Endothelial cell (in vitro differentiated cells): ENCODE measurements at regions not wholly inside any gene's neighbourhood (a gene's known extent, or its start where the extent isn't known, plus 50 kb on each side); places are given as distances from the start of the nearest gene placed in this dataset.
A peak's percentile ranks its signal among the peaks of the same experiment; 100 is the strongest.
"Not testable (repeated sequence)": the region's sequence is repeated elsewhere in the genome, so short reads cannot be mapped to it uniquely, and the experiment has no call there.

ENCODE experiments used
- DNase-seq: peaks from one replicate; pipeline ENCODE4 v3.0.0; 2021; ENCODE audit warnings: low spot score
- H3K27ac Mint-ChIP-seq: one replicate; pipeline ENCODE4 v1.8.0; 2021; ENCODE audit warnings: mixed read lengths, inconsistent platforms; ENCODE audit not compliant: unreplicated experiment
- H3K27me3 Mint-ChIP-seq: one replicate; pipeline ENCODE4 v1.8.0; 2021; ENCODE audit warnings: mild to moderate bottlenecking, moderate library complexity, mixed read lengths, inconsistent platforms; ENCODE audit not compliant: unreplicated experiment
- H3K36me3 Mint-ChIP-seq: one replicate; pipeline ENCODE4 v1.8.0; 2021; ENCODE audit warnings: mild to moderate bottlenecking, low read depth, mixed read lengths, inconsistent platforms; ENCODE audit not compliant: unreplicated experiment
- H3K4me1 Mint-ChIP-seq: one replicate; pipeline ENCODE4 v1.8.0; 2021; ENCODE audit warnings: mild to moderate bottlenecking, mixed read lengths, inconsistent platforms; ENCODE audit not compliant: unreplicated experiment
- H3K4me3 Mint-ChIP-seq: one replicate; pipeline ENCODE4 v1.8.0; 2021; ENCODE audit warnings: mild to moderate bottlenecking, mixed read lengths, inconsistent platforms; ENCODE audit not compliant: unreplicated experiment
- H3K9me3 Mint-ChIP-seq: one replicate; pipeline ENCODE4 v1.8.0; 2021; ENCODE audit warnings: mixed read lengths, inconsistent platforms; ENCODE audit not compliant: unreplicated experiment
- CTCF ChIP-seq: fragments of 200-600 bp; sonication (generic); IDR thresholded peaks from one replicate; pipeline ENCODE4 v1.5.0; 2021; ENCODE audit warnings: antibody characterized with exemption; ENCODE audit not compliant: unreplicated experiment

GRCh38 chr7:66452165-66452564, 176.5 kb upstream of the KCTD7 start:
- no peaks in the 10 kb centered on the region for H3K9me3 Mint-ChIP-seq
- no peak overlapping the region for H3K27ac Mint-ChIP-seq
- peaks cover 6% of the 10 kb centered on the region for H3K4me1 Mint-ChIP-seq
- peaks cover 1% of the 10 kb centered on the region for H3K27me3 Mint-ChIP-seq
- DNase-seq: no peak
- H3K4me3 Mint-ChIP-seq: no peak overlapping the region
- no peak for TF ChIP-seq CTCF
- no peaks in the 10 kb centered on the region for H3K36me3 Mint-ChIP-seq

- Mint-ChIP-seq H3K27ac (no peak overlapping the region), H3K9me3 (no peaks in the 10 kb centered on the region), H3K4me1 (peaks cover 6% of the 10 kb centered on the region), H3K4me3 (no peak overlapping the region), H3K36me3 (no peaks in the 10 kb centered on the region), H3K27me3 (peaks cover 1% of the 10 kb centered on the region)
- DNase-seq: no peak
- no peak for TF ChIP-seq CTCF
These were observed 175.3 kb upstream of the KCTD7 start for GRCh38 chr7:66453340-66453739.

DNA sequence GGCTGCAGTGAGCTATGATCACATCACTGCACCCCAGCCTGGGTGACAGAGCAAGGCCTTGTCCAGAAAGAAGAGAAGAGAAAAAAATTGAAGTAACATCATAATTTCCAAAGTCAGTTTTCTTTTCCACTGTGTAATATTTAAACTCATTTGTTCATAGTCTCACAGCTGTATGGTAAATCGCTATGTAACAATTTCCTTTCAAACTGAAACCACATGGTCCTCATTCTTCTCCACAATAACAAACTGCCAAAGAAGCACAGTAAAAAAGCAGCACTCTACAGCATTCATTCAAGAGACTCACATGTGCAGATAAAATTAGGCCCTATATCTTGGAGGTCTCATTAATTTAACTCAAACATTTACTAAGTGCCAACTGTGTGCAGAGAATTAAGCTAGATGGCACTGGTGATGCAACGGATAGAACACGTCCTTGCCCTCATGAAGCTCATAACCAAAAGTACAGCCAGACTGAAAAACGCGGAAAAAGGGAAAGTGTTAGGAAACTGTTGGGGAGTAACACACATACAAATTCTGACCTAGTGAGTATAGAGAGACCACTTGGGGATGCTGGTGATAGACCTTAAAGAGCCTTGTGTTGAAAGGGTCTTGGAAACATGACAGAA, 174.0 kb upstream of the KCTD7 start:
- H3K27me3 Mint-ChIP-seq: peaks cover 1% of the 10 kb centered on the region
- no peak overlapping the region for H3K4me3 Mint-ChIP-seq
- H3K27ac Mint-ChIP-seq: no peak overlapping the region
- H3K4me1 Mint-ChIP-seq: peaks cover 16% of the 10 kb centered on the region
- H3K9me3 Mint-ChIP-seq: no peaks in the 10 kb centered on the region
- no peak for TF ChIP-seq CTCF
- no peaks in the 10 kb centered on the region for H3K36me3 Mint-ChIP-seq
- DNase-seq: no peak

DNA sequence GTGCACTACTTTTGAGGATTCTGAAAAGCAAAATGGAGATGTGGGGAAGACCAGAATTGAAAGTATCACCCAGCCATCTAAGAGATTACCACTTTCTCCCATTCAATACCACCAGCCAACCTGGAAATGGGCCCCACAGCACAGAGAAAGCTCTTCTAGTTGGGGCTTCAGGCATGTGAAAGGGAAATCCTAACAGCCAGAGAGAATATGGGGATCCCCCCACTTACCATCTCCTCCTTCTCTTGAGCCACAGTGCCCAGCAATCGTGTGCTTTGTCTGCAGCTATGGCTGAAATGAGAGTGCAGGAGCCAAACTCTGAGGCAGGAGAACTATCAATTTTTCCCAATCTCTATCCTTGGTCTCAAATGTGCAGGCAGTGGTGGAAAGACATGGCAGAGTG, 173.2 kb upstream of the KCTD7 start:
- not testable (repeated sequence) for DNase-seq, H3K9me3 Mint-ChIP-seq, H3K27me3 Mint-ChIP-seq, H3K27ac Mint-ChIP-seq, H3K4me3 Mint-ChIP-seq, H3K36me3 Mint-ChIP-seq
- H3K4me1 Mint-ChIP-seq: peaks cover 16% of the 10 kb centered on the region

- H3K27me3 Mint-ChIP-seq, H3K4me3 Mint-ChIP-seq, DNase-seq, H3K9me3 Mint-ChIP-seq, H3K27ac Mint-ChIP-seq, H3K36me3 Mint-ChIP-seq: not testable (repeated sequence)
- peaks cover 16% of the 10 kb centered on the region for H3K4me1 Mint-ChIP-seq
These were observed 172.2 kb upstream of the KCTD7 start for GRCh38 chr7:66456431-66456830.

DNA sequence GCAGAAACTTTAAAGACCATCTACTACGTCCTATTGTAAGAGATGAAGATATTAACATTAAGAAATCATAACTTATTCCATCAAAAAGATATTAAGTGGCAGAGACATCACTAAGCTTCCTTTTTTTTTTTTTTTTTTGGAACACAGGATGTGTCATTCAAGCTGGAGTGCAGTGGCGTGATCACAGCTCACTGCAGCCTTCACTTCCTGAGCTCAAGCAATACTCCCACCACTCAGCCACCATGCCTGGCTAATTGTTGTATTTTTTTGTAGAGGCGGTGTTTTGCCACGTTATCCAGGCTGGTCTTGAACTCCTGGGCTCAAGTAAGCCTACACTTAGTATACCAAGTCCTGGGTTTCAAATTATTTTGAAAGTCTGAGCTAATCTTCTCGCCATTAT, 169.7 kb upstream of the KCTD7 start:
- H3K4me1 Mint-ChIP-seq: peaks cover 16% of the 10 kb centered on the region
- not testable (repeated sequence) for H3K27me3 Mint-ChIP-seq, H3K9me3 Mint-ChIP-seq, H3K4me3 Mint-ChIP-seq, H3K36me3 Mint-ChIP-seq, DNase-seq
- H3K27ac Mint-ChIP-seq: peak overlapping the region; percentile 83

DNA sequence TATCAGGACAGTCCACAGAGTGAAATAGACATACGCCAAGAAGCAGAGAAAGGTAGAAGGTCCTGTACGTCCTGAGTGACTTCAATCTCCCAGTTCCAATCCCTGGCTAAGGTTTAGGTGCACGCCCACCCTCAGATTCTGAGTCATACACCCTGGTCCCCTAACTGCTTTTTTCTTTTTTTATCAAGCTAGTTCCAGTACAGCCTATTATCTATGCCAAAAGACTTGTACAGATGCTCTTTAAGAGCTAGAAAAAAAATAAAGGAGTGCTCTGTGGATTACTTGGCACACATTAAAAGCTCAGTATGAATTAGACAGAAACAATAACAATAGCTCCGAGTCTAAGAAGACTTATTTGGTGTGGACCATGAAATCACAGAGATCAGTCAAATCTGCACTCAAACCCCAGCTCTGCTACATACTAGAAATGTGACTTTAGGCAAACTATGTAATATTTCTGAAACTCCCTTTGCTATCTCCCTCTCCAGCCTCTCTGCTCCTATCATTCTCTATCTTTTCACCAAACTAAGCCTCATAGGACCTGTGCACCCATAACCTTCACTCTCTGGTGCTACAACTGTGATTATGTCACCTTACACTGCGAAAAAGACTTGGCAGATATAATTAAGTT, 168.8 kb upstream of the KCTD7 start:
- DNase-seq, H3K27ac Mint-ChIP-seq, H3K4me3 Mint-ChIP-seq, H3K9me3 Mint-ChIP-seq, H3K27me3 Mint-ChIP-seq: not testable (repeated sequence)
- Mint-ChIP-seq H3K4me1 (peaks cover 13% of the 10 kb centered on the region), H3K36me3 (peaks cover 10% of the 10 kb centered on the region)
